GM21390 (cell line): ENCODE measurements at regions not wholly inside any gene's neighbourhood (a gene's known extent, or its start where the extent isn't known, plus 50 kb on each side); places are given as distances from the start of the nearest gene placed in this dataset.
"Not testable (repeated sequence)": the region's sequence is repeated elsewhere in the genome, so short reads cannot be mapped to it uniquely, and the experiment has no call there.

Experiments
- ATAC-seq: cut with Tn5 transposase; IDR thresholded peaks from one replicate; pipeline ENCODE4 v1.9.1; 2021; ENCODE audit not compliant: unreplicated experiment

GRCh38 chr12:28023156-28023887, 50.8 kb upstream of the PTHLH start:
- no peak for ATAC-seq

- ATAC-seq: no peak
Observed at GRCh38 chr12:28024231-28024995, 51.9 kb upstream of the PTHLH start.

GRCh38 chr12:28025821-28026505, 53.4 kb upstream of the PTHLH start:
- ATAC-seq: no peak

- no peak for ATAC-seq
Observed at GRCh38 chr12:28026701-28027100, 54.2 kb upstream of the PTHLH start.

- ATAC-seq: no peak
Observed at GRCh38 chr12:28027328-28027727, 54.8 kb upstream of the PTHLH start.

GRCh38 chr12:28027947-28028724, 55.6 kb upstream of the PTHLH start:
- ATAC-seq: no peak

- ATAC-seq: no peak
Observed at GRCh38 chr12:28032811-28033537, 60.4 kb upstream of the PTHLH start.

- ATAC-seq: no peak
Observed at GRCh38 chr12:28033538-28033915, 61.0 kb upstream of the PTHLH start.

GRCh38 chr12:28034271-28034670, 61.7 kb upstream of the PTHLH start:
- ATAC-seq: no peak

- no peak for ATAC-seq
Observed at GRCh38 chr12:28035500-28035899, 63.0 kb upstream of the PTHLH start.

GRCh38 chr12:28036940-28037339, 64.4 kb upstream of the PTHLH start:
- ATAC-seq: no peak

GRCh38 chr12:28040246-28040645, 67.7 kb upstream of the PTHLH start:
- no peak for ATAC-seq

- ATAC-seq: not testable (repeated sequence)
Observed at GRCh38 chr12:28046600-28046999, 74.1 kb upstream of the PTHLH start.

- ATAC-seq: no peak
Observed at GRCh38 chr12:28050606-28051005, 78.1 kb upstream of the PTHLH start.

- no peak for ATAC-seq
Observed at GRCh38 chr12:28051516-28052354, 79.2 kb upstream of the PTHLH start.

GRCh38 chr12:28053564-28053963, 81.0 kb upstream of the PTHLH start:
- ATAC-seq: no peak

- no peak for ATAC-seq
Observed at GRCh38 chr12:28054583-28054982, 82.0 kb upstream of the PTHLH start.

- ATAC-seq: no peak
Observed at GRCh38 chr12:28057856-28058615, 85.5 kb upstream of the PTHLH start.

- ATAC-seq: no peak
Observed at GRCh38 chr12:28059220-28059619, 86.7 kb upstream of the PTHLH start.
